SK-N-MC (cell line): ENCODE measurements at regions not wholly inside any gene's neighbourhood (a gene's known extent, or its start where the extent isn't known, plus 50 kb on each side); places are given as distances from the start of the nearest gene placed in this dataset.
"Not testable (repeated sequence)": the region's sequence is repeated elsewhere in the genome, so short reads cannot be mapped to it uniquely, and the experiment has no call there.

Experiments used
- DNase-seq: peaks from one replicate; pipeline ENCODE4 v3.0.0-alpha.2; 2011; ENCODE audit warnings: low read depth, low spot score
- H3K27ac ChIP-seq: fragments of 200-600 bp; sonication (generic); 2 replicates; pipeline ENCODE4 v1.5.1; 2016; ENCODE audit warnings: mixed run types
- H3K36me3 ChIP-seq: fragments of 200-600 bp; sonication (generic); 2 replicates; pipeline ENCODE4 v1.6.1; 2017; ENCODE audit warnings: antibody characterized with exemption, low read length, mixed read lengths; ENCODE audit not compliant: insufficient read depth
- H3K4me3 ChIP-seq: fragments of 200-600 bp; sonication (generic); 2 replicates; pipeline ENCODE4 v1.5.1; 2016
- H3K9ac ChIP-seq: fragments of 200-600 bp; sonication (generic); 2 replicates; pipeline ENCODE4 v1.8.0; 2017; ENCODE audit warnings: mixed run types, mixed read lengths; ENCODE audit not compliant: insufficient read length
- H3K9me3 ChIP-seq: fragments of 200-600 bp; sonication (generic); 2 replicates; pipeline ENCODE4 v1.6.1; 2017; ENCODE audit warnings: low read depth, mild to moderate bottlenecking, antibody characterized with exemption, low read length, moderate library complexity, mixed read lengths
- EZH2 ChIP-seq: fragments of 200-600 bp; sonication (generic); IDR thresholded peaks from one replicate; pipeline ENCODE4 v1.6.1; 2017; ENCODE audit warnings: antibody characterized with exemption
- FOXP2 ChIP-seq: optimal IDR thresholded peaks from 2 replicates; pipeline ENCODE3; 2011; ENCODE audit warnings: mild to moderate bottlenecking, moderate library complexity; ENCODE audit not compliant: insufficient read depth; ENCODE audit errors: extremely low read length, control extremely low read depth
- POLR2AphosphoS5 ChIP-seq: IDR thresholded peaks from 2 replicates; pipeline ENCODE4 v1.6.1; 2012; ENCODE audit warnings: mild to moderate bottlenecking, low read depth, low read length, borderline replicate concordance

DNA sequence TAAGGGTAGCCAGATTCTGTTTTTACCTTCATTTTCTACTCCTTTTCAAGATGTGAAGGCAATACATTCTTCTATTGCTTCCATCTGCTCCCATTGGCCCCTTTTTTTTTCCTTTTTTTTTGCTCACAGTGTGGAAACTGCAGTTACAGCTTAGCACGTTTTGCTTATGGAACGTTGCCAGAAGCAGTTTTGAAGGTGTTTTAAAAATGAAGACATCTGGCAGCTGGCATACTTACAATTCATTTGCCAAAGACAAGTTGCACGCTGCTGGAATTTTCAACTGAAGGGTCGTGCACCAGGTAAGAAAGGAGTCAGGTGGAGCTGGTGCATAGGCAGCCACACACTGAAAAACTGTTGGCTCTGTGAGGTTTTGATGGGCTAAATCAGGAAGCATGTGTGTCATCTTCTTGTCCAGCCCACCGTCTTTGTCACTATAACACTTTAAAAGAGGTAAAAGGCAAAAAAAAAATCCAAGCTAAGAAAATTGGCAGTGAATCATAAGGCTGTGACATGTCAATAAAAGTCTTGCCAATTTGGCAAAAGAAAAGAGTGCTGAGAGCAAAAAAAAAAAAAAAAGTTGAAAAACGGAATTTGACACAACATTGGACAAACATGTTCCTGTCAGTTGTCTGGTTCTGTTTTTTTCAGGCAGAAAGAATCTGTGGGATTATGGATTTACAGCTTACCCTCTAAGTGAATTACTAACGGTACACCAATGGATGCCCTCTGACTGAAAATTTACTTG is 225.4 kb upstream of the SOX2 start:
- no peak for DNase-seq
- no peak overlapping the region for H3K27ac ChIP-seq
- no peaks in the 10 kb centered on the region for H3K36me3 ChIP-seq
- no peak overlapping the region for H3K9ac ChIP-seq
- H3K9me3 ChIP-seq: no peaks in the 10 kb centered on the region
- H3K4me3 ChIP-seq: no peak overlapping the region
- no peak for TF ChIP-seq EZH2
- TF ChIP-seq FOXP2: no peak
- no peak for TF ChIP-seq POLR2AphosphoS5

DNA sequence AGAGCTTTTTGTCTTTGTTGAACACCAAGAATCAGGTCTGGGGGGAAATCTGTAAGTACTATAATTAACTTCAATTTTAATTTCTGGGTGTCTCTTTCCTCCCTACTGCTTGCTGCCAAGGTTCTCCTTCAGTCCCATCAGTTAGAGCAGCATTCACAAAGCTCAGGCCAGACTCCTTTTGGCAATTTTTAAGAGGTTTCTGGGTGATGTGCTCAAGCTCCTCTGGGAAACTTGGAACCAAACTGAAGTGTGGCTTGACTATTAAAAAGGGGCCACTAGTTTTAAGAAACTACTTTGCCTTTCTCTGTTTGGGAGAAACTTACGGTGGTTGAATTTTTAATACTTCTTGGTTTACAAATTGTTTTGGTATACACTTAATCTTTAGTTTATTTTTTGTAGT is 227.7 kb upstream of the SOX2 start:
- TF ChIP-seq POLR2AphosphoS5 (no peak), EZH2 (no peak), FOXP2 (no peak)
- Histone ChIP-seq H3K4me3 (no peak overlapping the region), H3K36me3 (no peaks in the 10 kb centered on the region), H3K9ac (no peak overlapping the region), H3K27ac (no peak overlapping the region), H3K9me3 (no peaks in the 10 kb centered on the region)
- no peak for DNase-seq

DNA sequence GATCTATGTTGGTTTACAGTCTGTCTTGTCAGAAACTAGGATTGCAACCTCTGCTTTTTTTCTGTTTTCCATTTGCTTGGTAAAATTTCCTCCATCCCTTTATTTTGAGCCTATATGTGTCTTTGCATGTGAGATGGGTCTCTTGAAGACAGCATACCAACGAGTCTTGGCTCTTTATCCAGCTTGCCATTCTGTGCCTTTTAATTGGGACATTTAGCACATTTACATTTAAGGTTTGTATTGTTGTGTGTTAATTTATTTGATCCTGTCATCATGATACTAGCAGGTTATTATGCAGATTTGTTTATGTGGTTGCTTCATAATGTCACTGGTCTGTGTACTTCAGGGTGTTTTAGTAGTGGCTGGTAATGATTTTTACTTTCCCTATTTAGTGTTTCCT is 236.6 kb upstream of the SOX2 start:
- not testable (repeated sequence) for H3K9ac ChIP-seq, H3K4me3 ChIP-seq, H3K27ac ChIP-seq, H3K36me3 ChIP-seq, DNase-seq, H3K9me3 ChIP-seq

DNA sequence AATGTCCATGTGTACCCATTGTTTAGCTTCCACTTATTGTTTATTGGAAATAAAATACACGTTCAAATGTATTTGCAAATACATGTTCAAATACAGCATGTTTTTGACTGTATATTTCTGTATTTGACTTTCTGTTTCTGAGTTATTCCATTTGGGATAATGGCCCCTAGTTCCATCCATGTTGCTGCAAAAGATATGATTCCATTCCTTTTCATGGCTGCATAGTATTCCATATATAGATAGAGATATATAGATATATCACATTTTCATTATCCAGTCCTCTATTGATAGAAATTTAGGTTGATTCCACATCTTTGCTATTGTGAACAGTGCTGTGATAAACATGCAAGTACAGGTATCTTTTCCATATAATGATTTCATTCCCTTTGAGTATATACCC is 241.4 kb upstream of the SOX2 start:
- Histone ChIP-seq H3K9ac (no peak overlapping the region), H3K27ac (no peak overlapping the region), H3K9me3 (no peaks in the 10 kb centered on the region), H3K36me3 (no peaks in the 10 kb centered on the region), H3K4me3 (no peak overlapping the region)
- TF ChIP-seq FOXP2: no peak
- no peak for TF ChIP-seq POLR2AphosphoS5
- no peak for TF ChIP-seq EZH2
- no peak for DNase-seq

DNA sequence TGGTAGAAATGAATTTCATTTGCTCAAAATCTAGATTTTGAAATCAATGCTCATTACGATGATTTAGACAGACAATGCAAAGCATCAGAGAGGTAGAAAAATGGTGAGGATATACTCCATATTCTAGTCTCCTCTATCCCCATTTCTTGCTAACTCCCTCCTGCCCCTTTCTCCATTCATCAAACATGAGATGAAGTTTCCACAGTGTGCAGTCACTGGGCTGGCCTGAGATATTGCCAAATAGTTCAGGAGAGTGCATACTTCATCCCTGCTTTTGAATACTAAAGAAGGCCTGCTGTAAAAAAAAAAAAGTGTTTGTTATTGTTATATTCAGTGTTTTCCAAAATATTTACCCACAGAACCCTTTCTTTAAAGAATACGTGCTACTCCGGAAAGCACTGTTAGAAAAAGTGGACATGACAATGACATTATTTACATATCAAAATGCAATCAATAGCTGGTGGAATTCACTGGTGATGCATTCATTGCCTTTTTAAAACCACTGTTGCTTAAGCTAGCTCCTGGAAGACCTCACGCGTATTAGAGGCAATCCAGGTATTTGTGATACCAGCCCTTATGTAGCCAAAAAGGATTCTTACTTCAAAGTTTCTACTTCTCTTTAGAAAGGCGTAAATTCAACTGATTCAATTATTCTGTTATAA is 247.6 kb upstream of the SOX2 start:
- TF ChIP-seq POLR2AphosphoS5 (no peak), EZH2 (no peak), FOXP2 (no peak)
- no peak for DNase-seq
- Histone ChIP-seq H3K9me3 (no peaks in the 10 kb centered on the region), H3K36me3 (no peaks in the 10 kb centered on the region), H3K27ac (no peak overlapping the region), H3K4me3 (no peak overlapping the region), H3K9ac (no peak overlapping the region)

DNA sequence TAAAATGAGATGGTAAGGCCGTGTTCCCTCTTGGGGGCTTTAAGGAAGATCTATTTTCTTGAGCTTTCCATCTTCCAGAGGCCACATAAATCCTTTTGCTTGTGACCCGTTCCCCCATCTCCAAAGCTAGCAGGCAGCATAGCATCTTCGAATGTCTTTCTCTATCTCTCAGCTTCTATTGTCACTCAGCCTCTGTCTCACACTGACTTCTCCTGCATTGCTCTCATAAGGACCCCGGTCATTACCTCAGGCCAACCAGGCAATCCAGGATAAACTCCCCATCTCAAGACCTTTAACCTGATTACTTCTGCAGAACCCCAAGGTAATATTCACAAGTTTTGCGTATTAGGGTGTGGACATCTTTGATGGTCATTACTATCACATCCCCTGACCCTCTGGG is 250.3 kb upstream of the SOX2 start:
- H3K9me3 ChIP-seq: no peaks in the 10 kb centered on the region
- H3K9ac ChIP-seq: no peak overlapping the region
- TF ChIP-seq POLR2AphosphoS5 (no peak), EZH2 (no peak), FOXP2 (no peak)
- H3K27ac ChIP-seq: no peak overlapping the region
- no peaks in the 10 kb centered on the region for H3K36me3 ChIP-seq
- DNase-seq: no peak
- no peak overlapping the region for H3K4me3 ChIP-seq

DNA sequence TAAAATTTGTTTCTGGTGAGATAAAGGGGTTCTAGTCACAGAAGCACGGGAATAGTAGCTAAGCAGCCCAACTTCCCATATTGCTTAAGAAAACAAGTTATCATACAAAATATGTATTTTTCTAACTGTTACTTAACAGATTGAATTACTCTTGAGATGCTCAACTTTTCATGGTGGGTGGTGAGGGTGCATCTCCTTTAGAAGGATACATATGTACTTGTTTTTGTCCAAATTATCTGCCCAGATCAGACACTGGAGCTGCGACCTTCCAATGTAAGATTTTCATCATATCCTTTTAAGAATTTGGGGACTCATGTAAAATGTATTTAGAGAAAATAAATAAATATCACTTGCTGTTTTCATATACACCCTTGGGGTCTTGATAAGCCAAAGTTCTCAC is 252.2 kb upstream of the SOX2 start:
- no peak overlapping the region for H3K27ac ChIP-seq
- H3K9ac ChIP-seq: no peak overlapping the region
- TF ChIP-seq EZH2 (no peak), FOXP2 (no peak), POLR2AphosphoS5 (no peak)
- no peaks in the 10 kb centered on the region for H3K9me3 ChIP-seq
- no peak for DNase-seq
- H3K36me3 ChIP-seq: no peaks in the 10 kb centered on the region
- H3K4me3 ChIP-seq: no peak overlapping the region

DNA sequence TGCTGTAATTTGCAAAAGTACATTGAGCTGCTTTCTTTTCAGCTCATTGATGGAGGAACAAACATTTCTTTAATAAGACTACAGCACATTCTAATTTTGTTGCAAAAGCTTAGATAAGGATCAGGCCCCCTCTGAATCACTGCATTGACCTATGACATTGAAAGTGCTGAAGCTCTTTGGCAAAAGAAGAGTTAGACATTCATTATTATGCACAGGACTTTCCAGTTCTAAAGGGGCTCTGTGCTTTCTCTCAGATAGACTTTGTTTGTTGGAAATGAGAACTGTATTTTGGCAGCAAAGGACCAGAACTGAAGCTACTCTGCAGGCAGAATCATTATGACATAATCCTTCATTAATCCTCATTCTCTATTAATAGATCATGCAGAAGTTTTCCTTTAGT is 252.9 kb upstream of the SOX2 start:
- H3K4me3 ChIP-seq: no peak overlapping the region
- H3K9me3 ChIP-seq: no peaks in the 10 kb centered on the region
- TF ChIP-seq POLR2AphosphoS5 (no peak), FOXP2 (no peak), EZH2 (no peak)
- no peak for DNase-seq
- no peak overlapping the region for H3K27ac ChIP-seq
- no peak overlapping the region for H3K9ac ChIP-seq
- H3K36me3 ChIP-seq: no peaks in the 10 kb centered on the region

DNA sequence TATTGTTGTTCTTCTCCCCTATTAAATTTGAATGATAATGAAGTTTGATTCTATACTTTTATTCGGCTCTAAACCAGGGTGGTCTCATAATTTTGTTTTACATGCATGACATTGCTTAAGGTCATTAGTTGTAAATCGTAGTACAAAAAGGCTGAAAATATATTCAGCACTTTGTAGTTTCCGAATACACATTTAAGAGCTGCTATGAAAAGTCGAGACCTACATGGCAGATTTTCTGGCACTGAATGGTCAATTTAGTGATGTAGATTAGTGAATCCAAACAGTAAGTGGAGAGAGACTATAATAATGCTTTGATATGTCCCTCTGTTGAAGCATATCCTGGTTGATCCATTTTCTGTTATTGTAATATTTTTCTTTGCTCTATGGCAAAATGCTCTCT is 254.0 kb upstream of the SOX2 start:
- H3K36me3 ChIP-seq: no peaks in the 10 kb centered on the region
- DNase-seq: no peak
- no peak for TF ChIP-seq EZH2
- no peak for TF ChIP-seq FOXP2
- no peak for TF ChIP-seq POLR2AphosphoS5
- H3K27ac ChIP-seq: no peak overlapping the region
- H3K9me3 ChIP-seq: no peaks in the 10 kb centered on the region
- no peak overlapping the region for H3K4me3 ChIP-seq
- H3K9ac ChIP-seq: no peak overlapping the region

DNA sequence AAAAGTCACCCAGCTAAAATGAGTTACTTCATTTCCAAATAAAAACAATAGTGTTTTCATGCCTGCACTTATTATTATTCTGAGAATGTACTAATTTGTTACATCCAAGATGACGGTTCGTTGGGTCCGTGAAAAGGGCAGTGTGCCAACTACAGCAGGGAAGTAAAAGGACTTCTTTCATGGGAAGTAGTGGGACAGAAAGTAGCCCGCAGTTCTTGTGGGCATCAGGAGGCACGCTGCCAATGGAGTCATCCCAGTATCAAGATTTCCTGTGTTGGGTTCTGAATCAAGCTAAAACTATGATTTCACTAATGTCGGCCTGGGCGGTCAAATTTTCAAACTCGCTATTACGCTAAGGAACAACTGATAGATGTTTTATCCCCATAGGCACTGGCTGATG is 254.5 kb upstream of the SOX2 start:
- Histone ChIP-seq H3K9me3 (no peaks in the 10 kb centered on the region), H3K4me3 (no peak overlapping the region), H3K9ac (no peak overlapping the region), H3K36me3 (no peaks in the 10 kb centered on the region), H3K27ac (no peak overlapping the region)
- TF ChIP-seq EZH2: no peak
- no peak for TF ChIP-seq POLR2AphosphoS5
- TF ChIP-seq FOXP2: no peak
- no peak for DNase-seq
